ENCODE measurements at regions not wholly inside any gene's neighbourhood (a gene's known extent, or its start where the extent isn't known, plus 50 kb on each side); places are given as distances from the start of the nearest gene placed in this dataset.

DNA sequence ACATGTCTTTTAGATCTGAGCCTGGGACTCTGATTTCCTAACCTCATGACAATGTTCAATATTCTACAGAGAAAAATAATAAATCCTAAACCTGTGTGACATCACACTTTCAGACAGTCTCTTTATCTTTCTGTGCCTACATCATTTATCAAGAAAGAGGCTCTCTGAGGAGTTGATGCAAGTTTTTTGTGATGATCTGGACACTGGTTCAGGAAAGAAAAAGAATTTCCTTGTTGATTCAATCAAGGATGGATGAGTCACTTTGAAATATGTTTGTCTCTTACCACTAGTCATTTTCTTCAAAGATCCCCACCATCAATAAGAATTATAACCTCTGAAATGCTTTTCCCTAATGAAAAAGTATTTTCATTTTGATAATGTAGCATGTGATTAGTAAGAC lies 404.6 kb downstream of the WDR72 start:
- CTCF ChIA-PET = no interaction called here
- no peak for DNase-seq
- no peak overlapping the region for H3K27ac Mint-ChIP-seq

DNA sequence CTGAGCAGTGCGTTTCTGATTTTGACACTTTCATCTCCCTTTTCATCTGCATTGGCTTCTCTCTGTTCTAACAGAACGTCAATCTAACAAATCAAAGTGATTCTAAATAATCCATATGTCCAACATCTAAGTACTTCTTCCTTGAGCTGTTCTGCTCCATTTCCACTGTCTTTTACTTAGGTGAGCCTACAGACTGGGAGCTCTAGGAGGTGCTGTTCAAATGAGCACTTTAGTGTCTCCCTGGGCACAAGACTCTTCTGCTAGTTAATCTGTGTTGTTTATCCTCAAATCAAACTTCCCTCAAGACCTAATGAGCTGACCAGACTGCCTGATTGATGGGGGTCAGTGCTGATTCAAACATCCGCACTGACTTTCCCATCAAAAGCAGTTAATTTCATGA lies 408.1 kb downstream of the WDR72 start:
- Mint-ChIP-seq H3K4me3 (no peak overlapping the region), H3K36me3 (no peaks in the 10 kb centered on the region), H3K9me3 (peaks cover 3 to 6% (median 5%) of the 10 kb centered on the region in 3 donors), H3K27me3 (no peaks in the 10 kb centered on the region), H3K4me1 (no peaks in the 10 kb centered on the region), H3K27ac (no peak overlapping the region)
- POLR2A ChIA-PET = no interaction called here
- CTCF ChIA-PET = no interaction called here
- no peak overlapping the region for H3K4me3 ChIP-seq (ENCODE audit: control insufficient read depth in 1 of 2, extremely low read depth in 1 of 2, low read length in 1 of 2)
- no peaks in the 10 kb centered on the region for H3K9me3 ChIP-seq
- 79% methylated on average over 2 of the region's 3 CpGs for WGBS (ENCODE audit: insufficient coverage)
- H3K36me3 ChIP-seq (ENCODE audit: control insufficient read depth in 2 of 2, extremely low read depth in 1 of 2, insufficient read depth in 1 of 2, low read length in 1 of 2) = no peaks in the 10 kb centered on the region
- ATAC-seq (replicated peaks in 1 of 4) (no peak), DNase-seq (no peak)
- no peak overlapping the region for H3K27ac ChIP-seq (ENCODE audit: low read length)
- H3K4me1 ChIP-seq (ENCODE audit: control insufficient read depth in 1 of 2, extremely low read depth in 1 of 2, insufficient read depth in 2 of 2, low read length in 2 of 2) = no peaks in the 10 kb centered on the region
- H3K27me3 ChIP-seq (replicated peaks in 1 of 2; ENCODE audit: control insufficient read depth in 2 of 2, extremely low read depth in 1 of 2, insufficient read depth in 2 of 2, low read length in 1 of 2) = no peaks in the 10 kb centered on the region

More for the DNA sequence above, 404.6 kb downstream of the WDR72 start:
- H3K36me3 Mint-ChIP-seq = no peaks in the 10 kb centered on the region
- Histone ChIP-seq H3K4me3 (ENCODE audit: control insufficient read depth in 1 of 2, extremely low read depth in 1 of 2, low read length in 1 of 2) (no peak overlapping the region), H3K27me3 (replicated peaks in 1 of 2; ENCODE audit: control insufficient read depth in 2 of 2, extremely low read depth in 1 of 2, insufficient read depth in 2 of 2, low read length in 1 of 2) (no peaks in the 10 kb centered on the region), H3K27ac (ENCODE audit: low read length) (no peak overlapping the region), H3K9me3 (no peaks in the 10 kb centered on the region), H3K4me1 (ENCODE audit: control insufficient read depth in 1 of 2, extremely low read depth in 1 of 2, insufficient read depth in 2 of 2, low read length in 2 of 2) (no peaks in the 10 kb centered on the region), H3K36me3 (ENCODE audit: control insufficient read depth in 2 of 2, extremely low read depth in 1 of 2, insufficient read depth in 1 of 2, low read length in 1 of 2) (no peaks in the 10 kb centered on the region)
- H3K4me3 Mint-ChIP-seq = no peak overlapping the region
- peaks cover 3 to 6% (median 5%) of the 10 kb centered on the region in 3 donors for H3K9me3 Mint-ChIP-seq
- H3K27me3 Mint-ChIP-seq = no peaks in the 10 kb centered on the region
- no peaks in the 10 kb centered on the region for H3K4me1 Mint-ChIP-seq
- no peak for ATAC-seq (replicated peaks in 1 of 4)
- POLR2A ChIA-PET = no interaction called here

DNA sequence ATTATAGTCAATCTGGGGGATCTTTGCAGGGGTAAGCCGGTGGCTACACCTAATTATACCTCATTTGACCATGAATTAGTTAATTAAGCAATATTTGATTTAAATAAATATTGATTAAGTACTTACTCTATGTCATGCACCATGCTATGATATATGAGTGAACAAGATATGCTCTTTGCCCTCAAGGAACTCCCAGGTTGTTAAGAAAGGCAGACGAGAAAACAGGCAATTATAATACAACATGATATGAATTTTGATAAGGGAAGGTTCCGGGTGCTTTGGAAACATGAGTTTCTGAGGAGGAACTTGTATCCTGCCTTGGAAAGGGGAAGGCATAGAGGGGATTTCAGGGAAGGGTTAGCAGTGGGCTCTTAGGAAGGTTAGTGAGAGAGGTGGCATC lies 412.9 kb downstream of the WDR72 start:
- Histone ChIP-seq H3K27ac (ENCODE audit: low read length) (no peak overlapping the region), H3K36me3 (ENCODE audit: control insufficient read depth in 2 of 2, extremely low read depth in 1 of 2, insufficient read depth in 1 of 2, low read length in 1 of 2) (no peaks in the 10 kb centered on the region), H3K4me1 (ENCODE audit: control insufficient read depth in 1 of 2, extremely low read depth in 1 of 2, insufficient read depth in 2 of 2, low read length in 2 of 2) (no peaks in the 10 kb centered on the region), H3K4me3 (ENCODE audit: control insufficient read depth in 1 of 2, extremely low read depth in 1 of 2, low read length in 1 of 2) (no peak overlapping the region), H3K9me3 (no peaks in the 10 kb centered on the region), H3K27me3 (replicated peaks in 1 of 2; ENCODE audit: control insufficient read depth in 2 of 2, extremely low read depth in 1 of 2, insufficient read depth in 2 of 2, low read length in 1 of 2) (no peaks in the 10 kb centered on the region)
- Mint-ChIP-seq H3K27ac (no peak overlapping the region), H3K36me3 (no peaks in the 10 kb centered on the region), H3K4me3 (no peak overlapping the region), H3K4me1 (no peaks in the 10 kb centered on the region), H3K27me3 (peaks cover 0 to 4% of the 10 kb centered on the region in 2 donors), H3K9me3 (peaks cover 0 to 6% (median 0%) of the 10 kb centered on the region in 3 donors)
- DNase-seq (no peak), ATAC-seq (replicated peaks in 1 of 4) (no peak)
- 75% methylated on average over 2 of the region's 3 CpGs for WGBS (ENCODE audit: insufficient coverage)
- CTCF ChIA-PET = no interaction called here
- POLR2A ChIA-PET = no interaction called here

DNA sequence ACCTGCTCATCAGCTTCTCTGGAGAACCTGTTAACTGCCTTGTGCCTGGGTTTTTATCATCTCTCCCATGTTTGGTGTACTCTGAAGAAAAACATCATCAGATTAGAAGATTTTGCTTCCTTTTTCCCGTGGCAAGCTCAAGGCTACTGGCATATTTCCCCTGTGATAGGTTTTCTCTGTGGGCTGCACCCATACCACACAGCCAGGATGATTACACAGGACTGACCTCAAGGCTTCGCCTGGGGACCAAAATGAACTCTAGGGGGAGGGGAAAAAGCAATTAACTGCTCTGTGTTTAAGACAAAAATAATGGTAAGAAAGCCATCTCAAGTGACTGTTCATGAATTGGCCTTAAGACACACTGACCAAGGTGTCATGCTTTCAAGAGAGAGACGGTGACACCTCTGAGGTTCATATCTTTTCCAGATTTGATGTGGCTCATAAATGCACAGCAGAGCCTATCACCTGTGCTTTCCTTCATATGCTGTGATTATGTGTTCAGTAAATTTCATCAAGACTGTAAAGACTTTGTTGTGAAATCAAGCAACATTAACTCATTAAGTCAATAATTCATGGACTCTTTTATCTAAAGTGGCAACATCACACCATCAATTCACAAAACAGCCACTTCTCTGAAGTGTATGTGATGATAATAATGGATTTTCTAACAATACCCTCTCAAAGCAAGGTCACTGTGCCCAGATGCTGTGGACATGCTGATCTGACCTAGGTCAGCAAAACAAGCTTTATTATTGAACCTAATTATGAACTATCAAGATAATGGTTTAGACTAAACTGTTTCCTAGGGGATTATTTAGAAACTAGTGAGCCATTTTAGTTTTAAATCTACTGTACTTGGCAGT lies 427.9 kb downstream of the WDR72 start:
- Mint-ChIP-seq H3K4me1 (no peaks in the 10 kb centered on the region), H3K27ac (no peak overlapping the region), H3K27me3 (peaks cover 0 to 1% of the 10 kb centered on the region in 2 donors), H3K4me3 (no peak overlapping the region), H3K9me3 (no peaks in the 10 kb centered on the region), H3K36me3 (no peaks in the 10 kb centered on the region)
- Histone ChIP-seq H3K27me3 (replicated peaks in 1 of 2; ENCODE audit: control insufficient read depth in 2 of 2, extremely low read depth in 1 of 2, insufficient read depth in 2 of 2, low read length in 1 of 2) (no peaks in the 10 kb centered on the region), H3K9me3 (no peaks in the 10 kb centered on the region), H3K27ac (ENCODE audit: low read length) (no peak overlapping the region), H3K4me3 (ENCODE audit: control insufficient read depth in 1 of 2, extremely low read depth in 1 of 2, low read length in 1 of 2) (no peak overlapping the region), H3K4me1 (ENCODE audit: control insufficient read depth in 1 of 2, extremely low read depth in 1 of 2, insufficient read depth in 2 of 2, low read length in 2 of 2) (no peaks in the 10 kb centered on the region), H3K36me3 (ENCODE audit: control insufficient read depth in 2 of 2, extremely low read depth in 1 of 2, insufficient read depth in 1 of 2, low read length in 1 of 2) (no peaks in the 10 kb centered on the region)
- CTCF ChIA-PET = no interaction called here
- 50% methylated on average over 1 of the region's 3 CpGs for whole genome bisulfite sequencing (ENCODE audit: insufficient coverage)
- POLR2A ChIA-PET = no interaction called here
- DNase-seq (no peak), ATAC-seq (replicated peaks in 1 of 4) (no peak)

DNA sequence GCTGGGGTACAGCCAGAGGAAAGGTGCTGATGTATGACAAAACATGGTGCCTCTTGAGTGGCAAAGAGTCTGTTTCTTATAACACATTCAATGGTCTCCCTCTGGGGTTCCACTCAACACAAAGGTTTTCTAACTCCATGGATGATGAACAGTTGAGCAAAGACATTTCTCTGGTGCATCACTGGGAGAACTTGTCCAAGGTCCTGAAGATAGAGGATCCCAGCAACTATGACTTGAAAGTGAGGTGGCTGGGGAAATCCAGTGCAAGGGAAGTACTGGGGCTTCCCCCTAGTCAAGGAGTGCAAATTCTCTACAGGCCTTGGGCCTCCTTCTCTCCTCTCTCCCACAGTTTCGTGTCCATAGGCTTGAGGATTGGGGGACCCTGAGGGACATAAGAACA lies 431.1 kb downstream of the WDR72 start:
- Histone ChIP-seq H3K27ac (ENCODE audit: low read length) (no peak overlapping the region), H3K4me3 (ENCODE audit: control insufficient read depth in 1 of 2, extremely low read depth in 1 of 2, low read length in 1 of 2) (no peak overlapping the region), H3K9me3 (no peaks in the 10 kb centered on the region), H3K4me1 (ENCODE audit: control insufficient read depth in 1 of 2, extremely low read depth in 1 of 2, insufficient read depth in 2 of 2, low read length in 2 of 2) (no peaks in the 10 kb centered on the region), H3K36me3 (ENCODE audit: control insufficient read depth in 2 of 2, extremely low read depth in 1 of 2, insufficient read depth in 1 of 2, low read length in 1 of 2) (no peaks in the 10 kb centered on the region), H3K27me3 (replicated peaks in 1 of 2; ENCODE audit: control insufficient read depth in 2 of 2, extremely low read depth in 1 of 2, insufficient read depth in 2 of 2, low read length in 1 of 2) (no peaks in the 10 kb centered on the region)
- Mint-ChIP-seq H3K36me3 (no peaks in the 10 kb centered on the region), H3K27me3 (peaks cover 0 to 1% of the 10 kb centered on the region in 2 donors), H3K27ac (no peak overlapping the region), H3K4me3 (no peak overlapping the region), H3K4me1 (no peaks in the 10 kb centered on the region), H3K9me3 (no peaks in the 10 kb centered on the region)
- no peak for DNase-seq
- ChIA-PET CTCF (no interaction called here), POLR2A (no interaction called here)
- no CpG with 5 or more reads among the region's 1 CpG for WGBS (ENCODE audit: insufficient coverage)
- no peak for ATAC-seq (replicated peaks in 1 of 4)

DNA sequence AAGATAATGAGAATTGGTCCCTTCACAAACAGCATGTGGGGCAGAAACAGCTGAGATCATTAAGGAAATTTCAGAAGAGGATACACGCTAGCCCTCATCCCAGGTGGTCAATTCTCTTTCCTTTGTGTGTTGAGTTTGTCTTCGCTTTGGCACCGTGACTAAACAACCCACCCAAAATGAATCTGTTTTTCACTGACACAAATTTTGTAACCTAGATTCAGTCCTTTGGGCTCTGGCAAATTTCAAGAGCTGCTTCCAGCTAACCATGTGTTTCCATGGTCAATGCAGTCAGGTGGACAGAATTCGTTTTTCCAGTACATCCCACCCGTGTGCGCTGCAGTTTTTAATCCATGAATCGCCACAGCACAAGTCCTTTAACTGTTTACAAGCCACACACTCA lies 435.4 kb downstream of the WDR72 start:
- Mint-ChIP-seq H3K27ac (no peak overlapping the region), H3K36me3 (no peaks in the 10 kb centered on the region), H3K9me3 (no peaks in the 10 kb centered on the region), H3K4me1 (no peaks in the 10 kb centered on the region), H3K4me3 (no peak overlapping the region), H3K27me3 (no peaks in the 10 kb centered on the region)
- 64% methylated on average over 4 of the region's 7 CpGs for WGBS (ENCODE audit: insufficient coverage)
- Histone ChIP-seq H3K36me3 (ENCODE audit: control insufficient read depth in 2 of 2, extremely low read depth in 1 of 2, insufficient read depth in 1 of 2, low read length in 1 of 2) (no peaks in the 10 kb centered on the region), H3K27ac (ENCODE audit: low read length) (no peak overlapping the region), H3K4me3 (ENCODE audit: control insufficient read depth in 1 of 2, extremely low read depth in 1 of 2, low read length in 1 of 2) (no peak overlapping the region), H3K27me3 (replicated peaks in 1 of 2; ENCODE audit: control insufficient read depth in 2 of 2, extremely low read depth in 1 of 2, insufficient read depth in 2 of 2, low read length in 1 of 2) (no peaks in the 10 kb centered on the region), H3K4me1 (ENCODE audit: control insufficient read depth in 1 of 2, extremely low read depth in 1 of 2, insufficient read depth in 2 of 2, low read length in 2 of 2) (no peaks in the 10 kb centered on the region), H3K9me3 (no peaks in the 10 kb centered on the region)
- ChIA-PET CTCF (interaction anchor here in 1 of 2 donors (0.5 kb wide), 1 partner anchor 48 kb away, joined by 9 read pairs; no protein-coding TSS in a partner anchor), POLR2A (no interaction called here)
- ATAC-seq (replicated peaks in 1 of 4) (no peak), DNase-seq (no peak)

DNA sequence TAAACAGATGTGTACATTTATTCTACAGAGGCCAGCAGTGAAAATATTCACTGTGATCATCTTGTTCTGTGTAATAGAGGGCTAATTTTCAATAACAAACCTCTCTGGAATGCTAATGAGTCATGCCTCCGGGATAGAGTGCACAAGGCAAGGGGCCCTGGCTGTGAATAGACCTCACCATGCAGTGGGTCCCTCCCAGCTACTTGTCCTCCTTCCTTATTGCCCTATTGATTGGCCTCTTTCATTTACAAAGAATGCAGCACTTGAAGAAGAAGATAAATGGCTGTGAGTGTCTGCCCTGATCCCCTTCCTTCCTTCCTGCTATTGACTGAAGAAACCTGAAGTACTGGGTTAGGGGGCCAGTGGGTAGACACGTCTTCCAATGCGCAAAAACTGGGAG lies 436.3 kb downstream of the WDR72 start:
- CTCF ChIA-PET = no interaction called here
- Mint-ChIP-seq H3K27ac (no peak overlapping the region), H3K4me1 (no peaks in the 10 kb centered on the region), H3K27me3 (no peaks in the 10 kb centered on the region), H3K4me3 (no peak overlapping the region), H3K36me3 (no peaks in the 10 kb centered on the region), H3K9me3 (peaks cover 0 to 4% (median 0%) of the 10 kb centered on the region in 3 donors)
- Histone ChIP-seq H3K9me3 (no peaks in the 10 kb centered on the region), H3K4me1 (ENCODE audit: control insufficient read depth in 1 of 2, extremely low read depth in 1 of 2, insufficient read depth in 2 of 2, low read length in 2 of 2) (no peaks in the 10 kb centered on the region), H3K36me3 (ENCODE audit: control insufficient read depth in 2 of 2, extremely low read depth in 1 of 2, insufficient read depth in 1 of 2, low read length in 1 of 2) (no peaks in the 10 kb centered on the region), H3K27me3 (replicated peaks in 1 of 2; ENCODE audit: control insufficient read depth in 2 of 2, extremely low read depth in 1 of 2, insufficient read depth in 2 of 2, low read length in 1 of 2) (no peaks in the 10 kb centered on the region), H3K4me3 (ENCODE audit: control insufficient read depth in 1 of 2, extremely low read depth in 1 of 2, low read length in 1 of 2) (no peak overlapping the region), H3K27ac (ENCODE audit: low read length) (no peak overlapping the region)
- 0% methylated on average over 1 of the region's 3 CpGs for WGBS (ENCODE audit: insufficient coverage)
- POLR2A ChIA-PET = no interaction called here
- no peak for ATAC-seq (replicated peaks in 1 of 4)
- no peak for DNase-seq

Data from T-cell (primary cell).